ENCODE measurements at regions not wholly inside any gene's neighbourhood (a gene's known extent, or its start where the extent isn't known, plus 50 kb on each side); places are given as distances from the start of the nearest gene placed in this dataset.

DNA sequence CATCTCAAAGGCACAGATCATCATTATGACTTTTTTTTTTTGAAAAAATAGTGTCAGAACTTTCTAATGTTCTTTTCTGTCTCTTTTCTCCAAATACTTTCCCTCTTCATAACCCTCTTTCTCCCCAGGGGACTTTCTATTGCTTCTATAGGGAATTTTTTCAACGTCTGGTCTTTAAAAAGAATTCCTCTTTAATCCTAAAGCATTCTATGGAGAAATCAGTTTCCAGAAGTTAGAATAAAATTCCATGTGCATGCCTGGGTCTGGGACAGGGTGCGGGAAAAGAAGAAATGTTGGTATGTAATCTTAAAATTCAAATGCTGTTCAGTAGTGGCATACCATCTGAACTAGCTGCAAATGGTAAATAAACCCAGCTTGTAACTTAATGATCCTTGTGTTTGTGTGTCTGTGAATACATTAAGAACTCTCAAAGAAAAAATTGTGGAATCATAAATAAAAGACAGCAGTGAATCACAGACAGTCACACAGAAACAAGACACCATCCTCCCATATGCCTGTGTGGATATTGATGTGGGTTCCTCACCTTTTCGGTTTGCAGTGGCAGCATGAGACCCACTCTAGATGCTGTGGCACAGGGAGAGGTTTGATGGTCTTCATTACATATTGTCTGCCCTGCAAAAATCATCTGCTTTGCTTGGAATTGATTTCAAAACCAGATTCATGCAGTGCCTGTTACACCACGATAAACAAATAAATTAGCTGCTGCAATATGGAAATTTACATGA is 374.7 kb upstream of the NRP1 start:
- Histone ChIP-seq H3K4me3 (ENCODE audit: extremely low read depth in 1 of 4, insufficient read depth in 2 of 4, low read depth in 3 of 4, low read length in 4 of 4) (no peak overlapping the region), H3K56ac (replicated peaks; ENCODE audit: insufficient read length, low read depth, low read length) (no peak overlapping the region), H2BK20ac (ENCODE audit: low read length) (no peak overlapping the region), H4K8ac (ENCODE audit: extremely low read depth, insufficient read depth, low read length) (no peak overlapping the region), H2BK15ac (ENCODE audit: low read length) (no peak overlapping the region), H2BK12ac (ENCODE audit: low read depth, low read length) (no peak overlapping the region), H2AFZ (ENCODE audit: low read length) (no peak overlapping the region), H3K18ac (ENCODE audit: extremely low read depth, low read length) (no peak overlapping the region), H2BK5ac (ENCODE audit: low read depth, low read length) (no peak overlapping the region), H3K14ac (ENCODE audit: insufficient read length) (no peak overlapping the region), H3K9ac (replicated peaks in 1 of 4; ENCODE audit: extremely low read depth in 1 of 4, low read depth in 3 of 4, low read length in 3 of 4) (no peak overlapping the region), H3K23me2 (ENCODE audit: low read depth, low read length) (no peaks in the 10 kb centered on the region), H4K5ac (ENCODE audit: insufficient read length, low read depth, low read length) (no peak overlapping the region), H3K27ac (ENCODE audit: low read depth, low read length) (no peak overlapping the region), H4K91ac (replicated peaks; ENCODE audit: insufficient read length, low read length) (no peak overlapping the region), H2BK120ac (replicated peaks; ENCODE audit: low read depth, low read length) (no peak overlapping the region), H3K4ac (replicated peaks; ENCODE audit: insufficient read length, low read depth, low read length) (no peak overlapping the region), H3K79me2 (ENCODE audit: control insufficient read depth in 1 of 2, insufficient read depth in 2 of 2, low read length in 2 of 2) (no peaks in the 10 kb centered on the region), H3K9me3 (ENCODE audit: insufficient read depth in 2 of 2, low read depth in 1 of 2, low read length in 1 of 2) (no peaks in the 10 kb centered on the region), H3K79me1 (ENCODE audit: low read depth, low read length) (no peaks in the 10 kb centered on the region), H3K36me3 (ENCODE audit: control insufficient read depth in 2 of 4, insufficient read depth in 4 of 4, low read length in 3 of 4) (no peaks in the 10 kb centered on the region), H3K23ac (ENCODE audit: insufficient read length) (no peak overlapping the region), H3K4me1 (replicated peaks in 1 of 4; ENCODE audit: control insufficient read depth in 3 of 4, insufficient read depth in 4 of 4, low read length in 3 of 4) (no peaks in the 10 kb centered on the region; a peak in 1 of 7 replicates), H4K20me1 (replicated peaks in 1 of 2; ENCODE audit: control insufficient read depth in 1 of 2, insufficient read depth in 2 of 2, low read length in 2 of 2) (no peaks in the 10 kb centered on the region), H2AK5ac (ENCODE audit: low read depth, low read length) (no peak overlapping the region), H3K27me3 (replicated peaks in 1 of 4; ENCODE audit: control insufficient read depth in 3 of 4, extremely low read depth in 1 of 4, insufficient read depth in 3 of 4, low read length in 3 of 4) (no peaks in the 10 kb centered on the region), H3K4me2 (ENCODE audit: insufficient read depth in 1 of 2, low read depth in 2 of 2, low read length in 2 of 2) (no peak overlapping the region)
- FAIRE-seq (no peak), DNase-seq (ENCODE audit: low read depth in 1 of 2, low spot score in 2 of 2) (no peak)
- CTCF ChIA-PET (ENCODE audit: partially characterized antibody): interaction anchor here (1.8 kb wide), 1 partner anchor 50 kb away, joined by 4 read pairs; no protein-coding TSS in a partner anchor
- POLR2A ChIA-PET (ENCODE audit: partially characterized antibody): no interaction called here
- WGBS, 2 experiments (ENCODE audit: extremely low coverage in 1 of 2, insufficient coverage in 1 of 2, insufficient read length in 1 of 2, insufficient replicate concordance in 2 of 2, low coverage in 1 of 2, low lambda C conversion rate in 2 of 2, missing lambda C conversion rate in 1 of 2): 84% methylated on average over 4 of the region's 4 CpGs; no CpG with 5 or more reads in 1 of the 2 experiments
- TF ChIP-seq, protein P1, sequence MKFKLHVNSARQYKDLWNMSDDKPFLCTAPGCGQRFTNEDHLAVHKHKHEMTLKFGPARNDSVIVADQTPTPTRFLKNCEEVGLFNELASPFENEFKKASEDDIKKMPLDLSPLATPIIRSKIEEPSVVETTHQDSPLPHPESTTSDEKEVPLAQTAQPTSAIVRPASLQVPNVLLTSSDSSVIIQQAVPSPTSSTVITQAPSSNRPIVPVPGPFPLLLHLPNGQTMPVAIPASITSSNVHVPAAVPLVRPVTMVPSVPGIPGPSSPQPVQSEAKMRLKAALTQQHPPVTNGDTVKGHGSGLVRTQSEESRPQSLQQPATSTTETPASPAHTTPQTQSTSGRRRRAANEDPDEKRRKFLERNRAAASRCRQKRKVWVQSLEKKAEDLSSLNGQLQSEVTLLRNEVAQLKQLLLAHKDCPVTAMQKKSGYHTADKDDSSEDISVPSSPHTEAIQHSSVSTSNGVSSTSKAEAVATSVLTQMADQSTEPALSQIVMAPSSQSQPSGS (IDR thresholded peaks at IDR 0.05; ENCODE audit: low read length): no peak
- TF ChIP-seq, protein P2, sequence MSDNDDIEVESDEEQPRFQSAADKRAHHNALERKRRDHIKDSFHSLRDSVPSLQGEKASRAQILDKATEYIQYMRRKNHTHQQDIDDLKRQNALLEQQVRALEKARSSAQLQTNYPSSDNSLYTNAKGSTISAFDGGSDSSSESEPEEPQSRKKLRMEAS (IDR thresholded peaks at IDR 0.05): no peak
- TF ChIP-seq CREB1 (IDR thresholded peaks at IDR 0.05) (no peak), KDM1A (IDR thresholded peaks at IDR 0.05; ENCODE audit: borderline replicate concordance, low read length) (no peak), CEBPB (IDR thresholded peaks at IDR 0.05; ENCODE audit: low read depth, low read length) (no peak), BCL11A (IDR thresholded peaks at IDR 0.05; ENCODE audit: low read depth in 2 of 2, low read length in 2 of 2) (no peak), ZNF274 (IDR thresholded peaks at IDR 0.05; ENCODE audit: borderline replicate concordance, extremely low read depth, low read length) (no peak), TCF12 (IDR thresholded peaks at IDR 0.05; ENCODE audit: low read depth, low read length) (no peak), JUND (IDR thresholded peaks at IDR 0.05; ENCODE audit: low read length) (no peak), HDAC6 (IDR thresholded peaks at IDR 0.05; ENCODE audit: low read depth, low read length) (no peak), CBX5 (IDR thresholded peaks at IDR 0.05; ENCODE audit: low read depth, low read length) (no peak), CHD1 (IDR thresholded peaks at IDR 0.05; ENCODE audit: low read depth, low read length) (no peak)

Data from H1 (cell line).